KBM-7 (cell line): ENCODE measurements at regions not wholly inside any gene's neighbourhood (a gene's known extent, or its start where the extent isn't known, plus 50 kb on each side); places are given as distances from the start of the nearest gene placed in this dataset.
A peak's percentile ranks its signal among the peaks of the same experiment; 100 is the strongest.

ENCODE experiments used
- DNase-seq: peaks from one replicate; pipeline ENCODE4 v3.0.0-alpha.2; 2015
- in situ Hi-C: fragments of 300-500 bp; cut with MboI; formaldehyde crosslinking; loops from 2 replicates; pipeline ENCODE4 v1.14.3; 2020; ENCODE audit warnings: low sequenced_read_pairs, low pct_unique_long_range_greater_than_20kb, mixed read lengths

DNA sequence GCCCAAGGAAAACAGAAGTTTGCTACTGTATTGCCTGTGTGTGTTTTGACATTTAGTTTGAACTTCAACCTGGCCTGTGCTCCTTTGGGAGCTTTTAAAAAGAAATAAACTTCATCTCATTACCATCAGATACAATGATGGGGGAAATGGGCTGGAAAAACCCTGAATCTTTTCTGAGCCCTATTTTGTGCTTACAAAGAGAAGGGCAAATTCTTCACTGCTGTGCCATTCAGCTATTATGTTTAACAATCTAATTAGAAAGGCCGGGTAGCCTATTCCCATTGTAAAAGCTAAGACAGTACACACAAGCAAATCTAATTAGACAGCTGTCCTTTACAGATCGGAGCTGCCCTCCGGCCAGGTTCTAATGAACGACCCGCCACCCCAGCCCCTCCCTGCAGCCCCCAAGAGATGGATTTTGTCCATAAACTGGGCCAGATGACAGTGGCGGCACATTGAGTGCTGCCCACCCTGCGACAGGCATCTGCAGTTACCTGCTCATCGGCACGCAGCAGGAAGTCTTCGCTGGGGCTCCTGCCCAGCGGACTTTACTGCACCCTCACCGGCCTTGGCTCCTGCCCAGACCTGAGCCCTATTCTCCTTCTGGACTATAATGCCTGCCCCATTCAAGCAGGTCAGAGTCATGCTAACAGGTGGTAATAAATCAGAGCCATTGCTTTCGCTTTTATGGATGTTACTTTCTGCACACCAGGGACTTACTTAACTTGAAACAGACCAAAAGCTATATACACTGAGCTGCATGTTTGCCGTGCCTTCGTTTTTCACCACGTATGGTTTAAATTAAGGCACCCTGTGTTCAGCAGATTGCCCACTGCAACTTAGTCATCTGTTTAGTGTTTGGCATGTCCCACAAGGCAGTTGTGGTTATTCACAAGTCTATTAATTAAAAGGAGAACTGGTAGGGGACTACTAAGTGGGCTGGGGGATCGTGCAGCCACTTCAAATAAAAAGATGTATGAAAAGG, 549.6 kb downstream of the FGF9 start:
- no peak for DNase-seq

GRCh38 chr13:22223411-22223810, 552.5 kb downstream of the FGF9 start:
- no peak for DNase-seq
- in situ Hi-C loops = no loop called here

More for the DNA sequence above, 549.6 kb downstream of the FGF9 start:
- in situ Hi-C loops = no loop called here

- no peak for DNase-seq
- in situ Hi-C loops = no loop called here
These were observed 555.2 kb downstream of the FGF9 start for GRCh38 chr13:22226086-22226485.

DNA sequence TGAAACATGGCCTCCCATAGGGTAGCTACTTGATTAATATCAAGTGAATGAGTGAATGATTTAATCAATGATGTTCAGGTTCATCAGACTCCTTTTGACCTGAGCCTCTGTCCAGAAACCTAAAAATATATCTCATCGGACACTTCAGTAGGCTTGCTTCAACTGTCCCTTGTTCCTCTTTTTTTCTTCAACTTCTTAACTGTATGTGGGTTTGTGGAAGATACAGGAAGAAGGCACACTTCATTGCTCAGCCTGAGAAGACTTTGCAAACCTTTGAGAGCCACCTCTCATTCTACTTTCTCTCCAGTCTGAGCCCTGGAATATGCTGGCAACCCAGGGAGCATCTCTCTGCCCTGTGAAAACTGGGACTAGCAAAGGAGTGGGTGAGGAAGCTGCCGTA, 557.0 kb downstream of the FGF9 start:
- in situ Hi-C loops = no loop called here
- peak; percentile 57 for DNase-seq

DNA sequence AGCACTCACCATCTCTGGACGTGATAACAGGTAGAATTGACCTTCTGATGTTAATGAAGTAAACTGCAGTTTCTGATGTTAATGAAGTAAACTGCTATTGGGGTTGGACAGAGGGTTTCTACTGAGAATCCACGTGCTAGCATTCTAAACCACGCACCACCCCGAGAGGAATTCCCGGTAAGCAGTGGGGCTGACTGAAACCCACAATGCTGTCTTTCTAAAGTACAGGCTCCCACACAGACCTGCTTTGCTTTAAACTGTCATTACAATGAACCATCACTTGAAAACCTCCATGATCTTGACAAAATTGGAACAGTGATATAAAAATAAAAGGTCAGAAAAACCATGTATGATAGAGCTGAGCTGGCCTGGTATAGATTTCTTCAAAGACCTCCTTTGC, 559.0 kb downstream of the FGF9 start:
- DNase-seq = no peak
- in situ Hi-C loops = no loop called here

DNA sequence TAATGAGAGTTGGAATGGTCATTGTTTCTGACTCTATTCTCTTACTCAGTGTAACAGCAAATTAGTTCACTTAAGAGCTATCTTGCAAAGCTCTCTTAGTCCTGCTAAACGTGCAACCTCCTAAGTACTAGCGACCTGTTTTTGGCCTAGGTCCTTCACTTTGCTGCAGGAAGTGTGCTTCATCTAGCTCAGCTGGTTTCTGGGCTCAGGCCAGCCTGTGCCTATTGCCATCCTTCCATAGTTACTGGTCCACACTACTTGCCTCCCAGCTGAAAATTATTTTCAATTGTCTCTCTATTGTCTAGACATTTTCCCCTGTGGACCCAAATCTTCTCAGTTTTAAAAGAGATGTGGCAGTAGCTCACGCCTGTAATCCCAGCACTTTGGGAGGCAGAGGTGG, 561.3 kb downstream of the FGF9 start:
- in situ Hi-C loops = no loop called here
- DNase-seq = no peak

- peak; percentile 13 for DNase-seq
- in situ Hi-C loops = no loop called here
These were observed 564.5 kb downstream of the FGF9 start for GRCh38 chr13:22235285-22235949.

DNA sequence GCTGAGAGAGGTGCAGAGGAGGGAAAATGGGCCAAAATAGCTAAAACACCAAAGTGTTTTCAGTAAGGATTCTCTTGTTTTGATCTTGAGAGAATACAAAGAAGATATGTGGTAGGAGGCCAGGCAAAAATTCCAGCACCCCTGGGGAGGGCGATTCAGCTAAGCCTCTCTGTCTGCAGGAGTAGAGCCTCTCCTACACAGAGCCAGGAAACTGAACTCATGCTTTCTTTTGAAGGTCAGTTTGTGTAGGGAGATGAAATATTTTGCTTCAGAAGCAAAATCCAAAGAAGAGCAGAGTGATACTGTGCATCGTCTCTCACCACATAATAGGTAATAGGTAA, 565.0 kb downstream of the FGF9 start:
- in situ Hi-C loops = no loop called here
- no peak for DNase-seq

DNA sequence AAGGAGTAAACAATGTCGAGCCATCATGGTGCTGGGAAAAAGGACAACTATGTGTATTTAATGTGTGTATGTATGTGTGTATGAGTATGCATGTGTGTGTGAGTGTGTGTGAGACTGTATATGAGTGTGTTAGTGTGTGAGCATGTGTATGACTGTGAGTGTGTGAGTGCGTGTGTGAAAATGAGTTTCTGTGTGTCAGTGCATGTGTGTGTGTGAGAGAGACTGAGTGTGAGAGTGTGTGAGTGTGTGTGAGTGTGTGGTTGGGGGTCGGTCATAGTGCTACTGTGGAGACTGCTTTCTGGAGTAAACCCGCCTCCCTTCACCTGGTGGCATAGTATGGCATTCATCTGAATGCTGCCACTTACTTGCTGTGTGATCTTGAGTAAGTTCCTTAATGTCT, 567.4 kb downstream of the FGF9 start:
- in situ Hi-C loops = no loop called here
- DNase-seq = no peak

DNA sequence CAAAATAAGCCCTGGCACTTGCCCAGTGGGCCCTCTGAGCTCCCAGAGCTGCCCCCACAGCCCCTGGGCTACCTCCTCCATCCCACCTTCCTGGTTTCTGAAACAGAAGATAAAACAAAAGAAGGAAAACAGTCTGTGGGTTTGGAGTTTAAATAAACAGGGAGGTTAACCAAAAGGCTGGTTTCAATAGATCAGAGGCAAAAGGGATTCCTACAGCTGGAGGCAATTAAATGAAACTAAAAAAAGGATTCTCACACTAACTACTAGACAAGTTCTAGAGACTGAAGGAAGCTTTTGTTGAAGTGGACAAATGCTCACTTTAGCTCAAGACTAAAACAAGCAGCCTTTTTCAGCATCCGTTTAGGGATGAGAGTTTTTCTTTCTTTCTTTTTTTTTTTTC, 569.8 kb downstream of the FGF9 start:
- no peak for DNase-seq
- in situ Hi-C loops = no loop called here

DNA sequence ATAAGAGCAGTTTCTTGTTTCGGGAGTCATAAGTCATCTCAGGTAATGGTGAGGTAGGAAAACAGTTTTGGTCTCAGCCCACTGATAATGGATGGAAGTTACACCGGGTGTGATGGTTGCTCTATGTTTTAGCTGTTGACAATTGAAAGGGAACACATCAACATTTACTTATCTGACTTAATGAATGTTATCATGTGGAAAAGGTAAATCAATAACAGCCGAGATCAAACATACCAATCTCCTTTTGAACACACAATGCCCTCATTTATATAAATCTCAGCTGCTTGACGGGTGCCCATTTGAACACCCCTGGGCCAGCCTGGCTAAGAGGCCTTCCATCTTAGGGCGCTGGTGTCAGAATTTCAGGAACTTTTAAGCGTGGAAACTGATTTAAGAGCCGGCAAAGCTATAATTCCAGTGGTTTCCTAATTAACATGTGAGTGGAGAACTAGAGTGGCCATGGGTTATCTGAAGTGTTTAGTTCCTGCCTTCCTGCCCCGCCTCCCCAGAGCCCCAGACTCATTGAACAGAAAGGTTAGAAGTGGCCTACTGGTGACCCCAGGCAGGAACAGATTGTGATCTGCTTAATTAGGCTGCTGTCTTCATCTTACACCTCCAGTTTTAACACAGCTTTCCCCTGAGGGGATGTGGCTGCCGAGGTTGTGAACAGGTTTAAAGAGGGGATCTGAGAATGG, 572.7 kb downstream of the FGF9 start:
- in situ Hi-C loops = no loop called here
- no peak for DNase-seq

GRCh38 chr13:22252281-22252830, 581.5 kb downstream of the FGF9 start:
- DNase-seq = no peak
- in situ Hi-C loops = no loop called here

- in situ Hi-C loops = no loop called here
- no peak for DNase-seq
These were observed 582.2 kb downstream of the FGF9 start for GRCh38 chr13:22253107-22253506.

DNA sequence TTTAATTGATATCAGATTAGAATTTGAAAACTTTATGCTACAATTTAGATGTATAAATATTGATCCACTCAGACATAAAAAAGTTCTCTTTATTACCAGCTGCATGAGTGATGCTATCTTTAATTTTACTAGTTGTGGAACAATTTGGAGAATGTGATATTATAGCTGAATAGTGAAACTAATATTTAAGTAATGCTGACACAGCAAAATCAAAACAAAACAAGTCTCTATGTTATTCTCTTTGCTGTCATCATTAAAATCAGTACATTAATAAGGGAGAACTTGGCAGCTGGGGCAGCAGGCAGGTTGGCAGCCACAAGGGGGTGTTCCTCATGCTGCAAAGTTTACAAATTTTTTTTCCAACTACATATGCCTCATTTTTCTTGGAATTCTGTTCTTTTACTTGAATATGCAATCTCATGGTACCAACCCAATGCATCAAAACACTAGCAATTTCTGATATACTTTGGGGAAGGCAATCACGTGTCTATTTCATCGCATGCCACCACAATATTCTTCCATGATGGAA, 585.3 kb downstream of the FGF9 start:
- in situ Hi-C loops = no loop called here
- no peak for DNase-seq

DNA sequence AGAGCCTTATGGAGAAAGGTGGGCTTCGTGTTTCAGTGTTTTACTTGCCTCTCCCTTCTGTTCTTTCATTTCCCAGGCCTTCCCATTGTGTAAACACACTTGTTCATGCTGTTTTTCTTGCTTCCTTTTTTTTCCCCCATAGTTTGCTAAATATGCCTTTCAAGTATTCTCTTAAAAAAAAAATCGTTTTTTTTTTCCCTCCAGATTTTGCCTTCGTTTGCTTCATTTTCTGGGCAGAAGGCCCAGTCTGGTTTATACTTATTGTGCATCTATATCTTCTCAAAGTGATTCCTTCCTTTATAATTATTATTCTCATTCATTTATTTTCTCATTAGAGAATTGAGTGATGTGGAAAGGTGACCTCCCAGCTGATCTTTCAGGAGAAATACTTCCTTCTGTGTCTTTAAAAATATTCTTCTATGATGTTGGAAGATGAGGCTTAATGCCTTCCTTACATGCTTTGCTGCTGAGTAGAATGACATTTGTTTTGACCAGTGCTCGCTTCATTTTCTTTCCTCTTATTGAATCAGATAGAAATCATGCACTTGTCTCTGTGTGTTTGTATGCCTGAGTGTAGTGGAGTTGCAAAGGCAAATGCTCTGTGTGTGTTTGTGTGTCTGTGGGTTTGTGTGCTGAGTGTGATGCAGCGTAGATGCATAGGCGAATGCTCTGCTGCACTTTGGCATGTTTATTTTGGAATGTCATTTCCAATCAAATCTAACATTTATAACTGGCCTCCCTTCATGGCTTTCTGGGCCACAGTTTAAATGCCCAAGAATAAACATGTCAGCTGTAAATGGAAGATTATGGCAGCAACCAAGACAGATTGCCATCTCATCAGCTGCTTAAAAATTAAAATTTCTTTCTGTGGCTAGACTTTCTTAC, 591.4 kb downstream of the FGF9 start:
- in situ Hi-C loops = no loop called here
- no peak for DNase-seq

- no peak for DNase-seq
- in situ Hi-C loops = no loop called here
These were observed 592.3 kb downstream of the FGF9 start for GRCh38 chr13:22263185-22263584.

GRCh38 chr13:22265563-22265962, 594.7 kb downstream of the FGF9 start:
- no peak for DNase-seq
- in situ Hi-C loops = no loop called here

DNA sequence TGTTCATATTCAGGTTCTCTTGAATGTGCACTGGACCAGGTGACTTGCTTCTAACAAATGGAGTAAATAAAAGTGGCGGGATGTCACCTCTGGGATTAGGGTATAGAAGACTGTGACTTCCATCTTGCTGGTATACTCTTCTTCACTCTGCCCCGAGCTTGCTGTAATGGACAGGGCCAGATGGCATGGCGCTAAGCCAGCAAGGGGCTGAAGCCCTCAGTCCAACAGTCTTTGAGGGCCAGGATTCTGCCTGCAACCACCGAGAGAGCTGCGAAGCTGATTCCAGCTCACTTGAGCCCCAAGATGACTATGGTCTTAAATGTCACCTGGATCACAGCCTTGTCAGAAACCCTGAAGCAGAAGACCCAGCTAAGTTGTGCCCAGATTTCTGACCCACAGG, 600.0 kb downstream of the FGF9 start:
- in situ Hi-C loops = no loop called here
- no peak for DNase-seq

DNA sequence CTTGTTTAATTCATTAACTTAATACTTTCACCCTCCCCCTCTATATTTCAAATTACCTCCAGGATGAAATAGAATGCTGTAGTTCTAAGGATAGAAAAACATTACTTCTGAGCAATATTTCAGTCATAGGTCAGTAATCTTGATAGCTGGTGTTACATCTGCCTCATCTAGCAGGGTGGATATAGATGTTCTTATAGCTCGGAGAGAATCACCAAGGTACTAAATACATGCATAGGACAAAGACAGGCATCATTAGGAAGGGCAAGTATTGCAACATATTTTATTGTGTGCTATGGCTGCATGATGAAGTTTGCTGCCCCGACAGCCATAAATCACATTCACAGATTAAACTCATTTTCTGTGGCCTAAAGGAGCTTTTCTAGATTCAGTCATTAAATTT, 601.0 kb downstream of the FGF9 start:
- in situ Hi-C loops = no loop called here
- no peak for DNase-seq
